Astrocyte (in vitro differentiated cells and primary cell): ENCODE measurements at regions not wholly inside any gene's neighbourhood (a gene's known extent, or its start where the extent isn't known, plus 50 kb on each side); places are given as distances from the start of the nearest gene placed in this dataset.

Experiments used
- CTCF ChIP-seq: IDR thresholded peaks from 2 replicates; pipeline ENCODE4 v1.5.1; 2011; ENCODE audit warnings: low read depth, mild to moderate bottlenecking, inconsistent platforms, low read length, moderate library complexity; ENCODE audit not compliant: insufficient read depth
- EZH2 ChIP-seq: IDR thresholded peaks from 2 replicates; pipeline ENCODE4 v1.6.1; 2012; ENCODE audit warnings: mild to moderate bottlenecking, low read length, inconsistent platforms; ENCODE audit not compliant: insufficient read depth

DNA sequence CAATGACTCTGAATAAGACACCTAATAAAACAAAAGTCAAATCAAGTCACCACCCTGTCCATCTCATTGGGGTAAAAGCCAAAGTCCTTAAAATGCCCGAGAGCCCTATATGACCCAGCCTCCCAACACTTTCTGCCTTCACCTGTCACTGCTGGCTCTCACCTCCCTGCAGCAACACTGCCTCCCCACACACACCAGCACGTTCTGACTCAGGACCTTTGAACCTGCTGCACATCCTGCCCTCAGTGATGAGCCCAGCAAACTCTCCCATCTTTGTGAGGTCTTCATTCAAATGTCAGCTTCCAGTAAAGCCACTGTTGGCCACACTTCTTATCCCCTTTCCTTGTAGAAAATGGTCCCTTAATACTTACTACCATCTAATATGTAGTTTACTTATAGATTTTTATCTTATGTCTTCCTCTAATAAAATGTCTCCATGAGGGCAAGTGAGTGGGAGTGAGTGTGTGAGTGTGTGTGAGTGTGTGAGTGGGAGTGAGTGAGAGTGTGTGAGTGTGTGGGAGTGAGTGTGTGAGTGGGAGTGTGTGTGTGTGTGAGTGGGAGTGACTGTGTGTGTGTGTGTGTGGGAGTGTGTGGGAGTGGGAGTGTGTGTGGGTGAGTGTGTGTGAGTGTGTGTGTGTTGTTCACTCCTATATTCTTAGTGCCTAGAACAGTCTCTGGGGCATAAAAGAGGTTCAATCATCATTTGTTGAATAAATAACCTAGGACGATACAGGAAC, 504.7 kb downstream of the EIPR1 start:
- no peak for TF ChIP-seq CTCF
- TF ChIP-seq EZH2, result no peak
